ENCODE measurements at regions not wholly inside any gene's neighbourhood (a gene's known extent, or its start where the extent isn't known, plus 50 kb on each side); places are given as distances from the start of the nearest gene placed in this dataset.

DNA sequence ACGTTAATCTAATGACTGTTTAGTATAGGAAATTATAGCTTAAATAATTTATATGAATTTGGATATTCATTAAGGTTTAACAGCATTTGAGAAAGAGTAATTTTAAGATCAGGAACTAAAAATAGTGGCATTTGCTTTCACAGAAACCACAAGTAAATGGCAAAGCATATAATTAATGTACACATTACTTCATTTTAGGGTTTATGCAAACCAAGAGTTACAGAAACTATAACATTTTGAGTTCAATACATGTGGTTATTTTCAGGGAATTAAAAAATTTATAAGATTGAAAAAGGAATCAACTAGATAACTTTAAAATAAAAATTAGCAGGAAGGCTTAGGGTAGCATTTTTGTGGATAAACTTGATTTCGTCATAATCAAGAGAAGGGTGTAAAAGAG is 151.7 kb upstream of the MIR17HG start:
- TF ChIP-seq, protein P1, sequence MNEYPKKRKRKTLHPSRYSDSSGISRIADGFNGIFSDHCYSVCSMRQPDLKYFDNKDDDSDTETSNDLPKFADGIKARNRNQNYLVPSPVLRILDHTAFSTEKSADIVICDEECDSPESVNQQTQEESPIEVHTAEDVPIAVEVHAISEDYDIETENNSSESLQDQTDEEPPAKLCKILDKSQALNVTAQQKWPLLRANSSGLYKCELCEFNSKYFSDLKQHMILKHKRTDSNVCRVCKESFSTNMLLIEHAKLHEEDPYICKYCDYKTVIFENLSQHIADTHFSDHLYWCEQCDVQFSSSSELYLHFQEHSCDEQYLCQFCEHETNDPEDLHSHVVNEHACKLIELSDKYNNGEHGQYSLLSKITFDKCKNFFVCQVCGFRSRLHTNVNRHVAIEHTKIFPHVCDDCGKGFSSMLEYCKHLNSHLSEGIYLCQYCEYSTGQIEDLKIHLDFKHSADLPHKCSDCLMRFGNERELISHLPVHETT (tag by site-specific recombination; IDR thresholded peaks at IDR 0.05) = no peak
- TF ChIP-seq KLF9 (tag by site-specific recombination; IDR thresholded peaks at IDR 0.05; ENCODE audit: low read depth) = no peak
- TF ChIP-seq, protein P2, sequence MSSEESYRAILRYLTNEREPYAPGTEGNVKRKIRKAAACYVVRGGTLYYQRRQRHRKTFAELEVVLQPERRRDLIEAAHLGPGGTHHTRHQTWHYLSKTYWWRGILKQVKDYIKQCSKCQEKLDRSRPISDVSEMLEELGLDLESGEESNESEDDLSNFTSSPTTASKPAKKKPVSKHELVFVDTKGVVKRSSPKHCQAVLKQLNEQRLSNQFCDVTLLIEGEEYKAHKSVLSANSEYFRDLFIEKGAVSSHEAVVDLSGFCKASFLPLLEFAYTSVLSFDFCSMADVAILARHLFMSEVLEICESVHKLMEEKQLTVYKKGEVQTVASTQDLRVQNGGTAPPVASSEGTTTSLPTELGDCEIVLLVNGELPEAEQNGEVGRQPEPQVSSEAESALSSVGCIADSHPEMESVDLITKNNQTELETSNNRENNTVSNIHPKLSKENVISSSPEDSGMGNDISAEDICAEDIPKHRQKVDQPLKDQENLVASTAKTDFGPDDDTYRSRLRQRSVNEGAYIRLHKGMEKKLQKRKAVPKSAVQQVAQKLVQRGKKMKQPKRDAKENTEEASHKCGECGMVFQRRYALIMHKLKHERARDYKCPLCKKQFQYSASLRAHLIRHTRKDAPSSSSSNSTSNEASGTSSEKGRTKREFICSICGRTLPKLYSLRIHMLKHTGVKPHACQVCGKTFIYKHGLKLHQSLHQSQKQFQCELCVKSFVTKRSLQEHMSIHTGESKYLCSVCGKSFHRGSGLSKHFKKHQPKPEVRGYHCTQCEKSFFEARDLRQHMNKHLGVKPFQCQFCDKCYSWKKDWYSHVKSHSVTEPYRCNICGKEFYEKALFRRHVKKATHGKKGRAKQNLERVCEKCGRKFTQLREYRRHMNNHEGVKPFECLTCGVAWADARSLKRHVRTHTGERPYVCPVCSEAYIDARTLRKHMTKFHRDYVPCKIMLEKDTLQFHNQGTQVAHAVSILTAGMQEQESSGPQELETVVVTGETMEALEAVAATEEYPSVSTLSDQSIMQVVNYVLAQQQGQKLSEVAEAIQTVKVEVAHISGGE (tag by site-specific recombination; conservative IDR thresholded peaks at IDR 0.05; ENCODE audit: low read depth) = no peak

All from HEK293 (cell line).